ENCODE measurements at regions not wholly inside any gene's neighbourhood (a gene's known extent, or its start where the extent isn't known, plus 50 kb on each side); places are given as distances from the start of the nearest gene placed in this dataset.

DNA sequence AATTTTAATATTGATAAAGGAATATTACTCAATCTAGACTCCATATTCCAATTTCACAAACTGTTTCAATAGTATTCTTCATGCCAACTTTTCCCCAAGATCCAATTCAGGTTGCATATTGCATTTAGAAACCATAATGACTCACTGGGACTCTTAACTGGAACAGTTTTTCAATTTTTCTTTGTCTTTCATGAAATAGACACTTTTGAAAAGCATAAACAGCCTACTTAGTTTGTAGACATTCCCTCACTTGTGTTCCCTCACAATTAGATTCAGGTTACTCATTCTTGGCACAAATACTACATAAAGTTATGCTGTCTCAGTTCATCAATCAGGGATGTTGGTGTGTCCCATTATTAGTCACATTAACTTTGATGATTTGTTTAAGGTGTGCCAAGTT lies 1768.4 kb upstream of the PIK3C3 start:
- intact Hi-C loops (cut with DNase I; ENCODE audit: low total_unique reads) = no loop called here
- no peaks in the 10 kb centered on the region for H3K27me3 ChIP-seq (replicated peaks in 1 of 7)
- H3K4me1 ChIP-seq = no peaks in the 10 kb centered on the region
- no peaks in the 10 kb centered on the region for H3K36me3 ChIP-seq
- H3K9me3 ChIP-seq = peaks cover 0 to 9% (median 0%) of the 10 kb centered on the region in 8 donors
- no peak for DNase-seq
- TF ChIP-seq POLR2AphosphoS5 (IDR thresholded peaks at IDR 0.05) (no peak), POLR2A (IDR thresholded peaks at IDR 0.05) (no peak)
- TF ChIP-seq, protein P1, sequence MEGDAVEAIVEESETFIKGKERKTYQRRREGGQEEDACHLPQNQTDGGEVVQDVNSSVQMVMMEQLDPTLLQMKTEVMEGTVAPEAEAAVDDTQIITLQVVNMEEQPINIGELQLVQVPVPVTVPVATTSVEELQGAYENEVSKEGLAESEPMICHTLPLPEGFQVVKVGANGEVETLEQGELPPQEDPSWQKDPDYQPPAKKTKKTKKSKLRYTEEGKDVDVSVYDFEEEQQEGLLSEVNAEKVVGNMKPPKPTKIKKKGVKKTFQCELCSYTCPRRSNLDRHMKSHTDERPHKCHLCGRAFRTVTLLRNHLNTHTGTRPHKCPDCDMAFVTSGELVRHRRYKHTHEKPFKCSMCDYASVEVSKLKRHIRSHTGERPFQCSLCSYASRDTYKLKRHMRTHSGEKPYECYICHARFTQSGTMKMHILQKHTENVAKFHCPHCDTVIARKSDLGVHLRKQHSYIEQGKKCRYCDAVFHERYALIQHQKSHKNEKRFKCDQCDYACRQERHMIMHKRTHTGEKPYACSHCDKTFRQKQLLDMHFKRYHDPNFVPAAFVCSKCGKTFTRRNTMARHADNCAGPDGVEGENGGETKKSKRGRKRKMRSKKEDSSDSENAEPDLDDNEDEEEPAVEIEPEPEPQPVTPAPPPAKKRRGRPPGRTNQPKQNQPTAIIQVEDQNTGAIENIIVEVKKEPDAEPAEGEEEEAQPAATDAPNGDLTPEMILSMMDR (IDR thresholded peaks at IDR 0.05 in 8 of 11, conservative IDR thresholded peaks at IDR 0.05 in 3 of 11) = no peak
- no peak overlapping the region for H3K27ac ChIP-seq
- no peak overlapping the region for H3K4me3 ChIP-seq

DNA sequence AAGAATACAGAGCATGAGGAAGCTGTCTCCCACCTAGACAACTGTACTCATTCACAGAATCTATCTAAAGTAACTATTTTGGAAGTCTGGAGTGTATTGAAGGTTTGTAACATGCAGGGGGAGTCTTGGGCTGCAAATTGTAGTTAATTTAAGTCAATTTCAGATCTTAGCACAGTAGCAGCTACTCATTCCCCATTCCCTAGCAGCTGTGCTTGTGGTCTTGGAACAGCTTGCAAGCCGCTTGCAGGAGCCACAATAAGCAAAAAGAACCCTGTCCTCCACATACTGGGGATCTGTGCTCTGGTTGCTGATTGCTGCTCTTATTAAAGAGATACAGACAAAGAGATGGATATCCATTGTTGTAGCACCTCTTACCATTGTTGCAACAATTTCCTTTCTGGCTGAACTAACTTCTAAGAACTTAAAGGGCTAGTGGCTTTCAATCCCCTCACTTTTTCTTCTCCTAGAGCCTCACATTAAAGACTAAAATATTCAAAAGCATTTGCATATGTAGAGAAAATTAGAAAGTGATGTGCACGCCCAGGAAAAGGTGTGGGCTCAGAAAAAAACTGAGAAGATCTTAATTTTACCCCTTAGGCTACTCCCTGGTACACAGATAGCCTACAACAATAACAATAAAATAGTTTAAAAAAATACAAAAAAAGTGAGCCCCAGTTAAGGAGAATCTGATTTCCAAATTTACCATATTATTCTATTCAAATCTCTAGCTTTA lies 1775.1 kb upstream of the PIK3C3 start:
- DNase-seq = no peak
- peaks cover 0 to 9% (median 1%) of the 10 kb centered on the region in 8 donors for H3K9me3 ChIP-seq
- H3K27me3 ChIP-seq (replicated peaks in 1 of 7) = no peaks in the 10 kb centered on the region
- no peaks in the 10 kb centered on the region for H3K4me1 ChIP-seq
- no peak overlapping the region for H3K4me3 ChIP-seq
- 47 to 90% (median 66%) methylated on average over 2 of the region's 2 CpGs for WGBS, 5 donors
- H3K36me3 ChIP-seq = no peaks in the 10 kb centered on the region
- no peak overlapping the region for H3K27ac ChIP-seq
- intact Hi-C loops (cut with DNase I; ENCODE audit: low total_unique reads) = no loop called here
- TF ChIP-seq POLR2A (IDR thresholded peaks at IDR 0.05) = no peak
- TF ChIP-seq POLR2AphosphoS5 (IDR thresholded peaks at IDR 0.05) = no peak
- TF ChIP-seq, protein P1 (IDR thresholded peaks at IDR 0.05 in 8 of 11, conservative IDR thresholded peaks at IDR 0.05 in 3 of 11) = no peak

DNA sequence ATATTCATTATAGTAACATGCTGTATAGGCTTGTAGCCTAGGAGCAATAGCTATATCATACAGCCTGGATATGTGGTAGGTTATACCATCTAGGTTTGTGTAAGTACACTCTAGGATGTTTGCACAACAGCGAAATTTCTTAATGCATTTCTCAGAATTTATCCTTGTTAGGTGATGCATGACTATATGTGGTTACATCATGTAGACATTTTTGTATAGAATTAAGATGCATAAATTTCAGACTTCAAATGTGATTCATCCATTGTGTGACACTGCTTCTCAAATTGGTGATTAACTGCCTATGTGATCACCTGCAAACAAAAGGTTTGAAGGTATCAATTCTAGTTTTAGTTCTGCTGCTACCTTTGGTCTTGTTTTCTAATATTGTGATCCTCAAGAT lies 1787.0 kb upstream of the PIK3C3 start:
- Histone ChIP-seq H3K4me1 (no peaks in the 10 kb centered on the region), H3K27ac (no peak overlapping the region), H3K9me3 (no peaks in the 10 kb centered on the region), H3K27me3 (replicated peaks in 1 of 7) (no peaks in the 10 kb centered on the region), H3K4me3 (no peak overlapping the region), H3K36me3 (no peaks in the 10 kb centered on the region)
- no peak for DNase-seq
- intact Hi-C loops (cut with DNase I; ENCODE audit: low total_unique reads) = no loop called here
- TF ChIP-seq POLR2AphosphoS5 (IDR thresholded peaks at IDR 0.05) (no peak), POLR2A (IDR thresholded peaks at IDR 0.05) (no peak)
- TF ChIP-seq, protein P1 (IDR thresholded peaks at IDR 0.05 in 8 of 11, conservative IDR thresholded peaks at IDR 0.05 in 3 of 11) = no peak
- 67 to 92% (median 90%) methylated on average over 1 of the region's 1 CpG for WGBS, 5 donors

DNA sequence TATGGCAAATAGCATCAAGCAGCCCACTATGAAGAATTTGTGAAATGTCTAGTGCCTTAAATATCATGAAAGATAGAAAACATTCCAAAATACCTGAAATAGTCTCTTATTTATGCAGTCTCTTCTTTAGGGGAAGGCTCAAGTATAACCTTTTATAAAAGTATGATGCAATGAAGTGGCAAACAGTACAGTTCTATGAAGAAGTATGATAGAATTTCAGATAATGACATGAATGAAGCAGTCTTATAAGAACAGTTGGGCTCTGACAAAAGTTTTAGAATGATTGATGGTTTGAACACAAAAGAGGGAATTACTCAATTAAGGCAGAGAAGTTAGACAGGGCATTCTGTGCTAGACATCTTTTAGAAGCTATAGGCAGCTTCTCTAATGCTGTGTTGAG lies 1791.8 kb upstream of the PIK3C3 start:
- H3K9me3 ChIP-seq = no peaks in the 10 kb centered on the region
- TF ChIP-seq, protein P1 (IDR thresholded peaks at IDR 0.05 in 8 of 11, conservative IDR thresholded peaks at IDR 0.05 in 3 of 11) = no peak
- TF ChIP-seq POLR2A (IDR thresholded peaks at IDR 0.05) (no peak), POLR2AphosphoS5 (IDR thresholded peaks at IDR 0.05) (no peak)
- no peaks in the 10 kb centered on the region for H3K36me3 ChIP-seq
- intact Hi-C loops (cut with DNase I; ENCODE audit: low total_unique reads) = no loop called here
- no peak for DNase-seq
- no peak overlapping the region for H3K27ac ChIP-seq
- H3K4me1 ChIP-seq = no peaks in the 10 kb centered on the region
- no peaks in the 10 kb centered on the region for H3K27me3 ChIP-seq (replicated peaks in 1 of 7)
- no peak overlapping the region for H3K4me3 ChIP-seq
